Prostate gland (tissue), 2 donors: ENCODE measurements at regions not wholly inside any gene's neighbourhood (a gene's known extent, or its start where the extent isn't known, plus 50 kb on each side); places are given as distances from the start of the nearest gene placed in this dataset.

Experiments used
- DNase-seq: peaks from one replicate; pipeline ENCODE4 v3.0.0-alpha.2; 2019; ENCODE audit warnings: low spot score
- H3K27ac ChIP-seq, 2 donors: fragments of 200-600 bp; sonication (generic); 2 replicates each; pipeline ENCODE4 v1.5.1; 2017 to 2019
- H3K27me3 ChIP-seq: fragments of 200-600 bp; sonication (generic); replicated peaks from 2 replicates; pipeline ENCODE4 v1.5.1; 2019; ENCODE audit not compliant: insufficient read depth
- H3K36me3 ChIP-seq, 2 donors: fragments of 200-600 bp; sonication (generic); 1 replicate in 1 of 2; 2 replicates in 1 of 2; pipeline versions ENCODE4 v1.5.1 to v1.8.1; 2017 to 2019
- H3K4me1 ChIP-seq: fragments of 200-600 bp; sonication (generic); replicated peaks from 2 replicates; pipeline ENCODE4 v1.5.1; 2019
- H3K4me3 ChIP-seq, 2 donors: fragments of 200-600 bp; sonication (generic); 2 replicates each; pipeline ENCODE4 v1.5.1; 2017 to 2019
- H3K9me3 ChIP-seq: fragments of 200-600 bp; sonication (generic); 2 replicates; pipeline ENCODE4 v1.5.1; 2017
- POLR2A ChIP-seq: fragments of 450-650 bp; IDR thresholded peaks from one replicate; pipeline ENCODE4 v1.6.1; 2016; ENCODE audit warnings: antibody characterized with exemption, mild to moderate bottlenecking
- POLR2AphosphoS5 ChIP-seq: sonication (generic); formaldehyde crosslinking; IDR thresholded peaks from one replicate; pipeline ENCODE4 v1.6.1; 2017; ENCODE audit warnings: antibody characterized with exemption
- WGBS: methylation state at CpG from one replicate; pipeline ENCODE4 v1.1.5; 2018; 5-methylcytosine and 5-hydroxymethylcytosine counted together
- intact Hi-C: fragments of 100-400 bp; cut with DNase I; formaldehyde crosslinking; loops from one replicate; pipeline ENCODE4 v1.14.2; 2022
- TF ChIP-seq, protein P1 (sequence below), 4 experiments: fragments of 200-600 bp in 2 of 4; fragments of 450-650 bp in 2 of 4; sonication (generic) in 2 of 4; IDR thresholded peaks; 1 replicate in 3 of 4; 2 replicates in 1 of 4; pipeline ENCODE4 v1.5.1; 2016 to 2019; ENCODE audit warnings: antibody characterized with exemption in 4 of 4, mild to moderate bottlenecking in 2 of 4, moderate library complexity in 2 of 4

DNA sequence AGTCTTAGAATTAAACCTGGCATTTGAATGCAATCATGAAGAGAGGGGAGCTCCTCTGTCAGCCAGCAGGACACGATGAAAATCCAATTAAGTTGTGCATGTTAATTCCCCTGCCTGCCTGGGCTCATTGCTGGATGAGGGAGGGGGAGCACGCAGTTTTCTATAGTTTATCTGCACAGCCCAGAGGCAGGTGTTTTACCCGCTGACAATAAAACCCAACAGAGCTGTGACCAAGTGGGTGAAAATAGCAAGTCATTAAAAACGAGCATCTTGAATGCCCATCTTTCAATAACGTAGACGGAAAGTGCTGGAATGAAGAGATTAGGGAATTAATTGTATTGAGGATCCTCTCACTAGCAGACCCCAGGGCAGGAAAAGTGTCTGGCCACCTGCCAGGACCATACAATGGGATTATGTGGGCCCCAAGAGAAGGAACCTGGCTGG, 100.1 kb upstream of the FAM20C start:
- intact Hi-C loops, result no loop called here

DNA sequence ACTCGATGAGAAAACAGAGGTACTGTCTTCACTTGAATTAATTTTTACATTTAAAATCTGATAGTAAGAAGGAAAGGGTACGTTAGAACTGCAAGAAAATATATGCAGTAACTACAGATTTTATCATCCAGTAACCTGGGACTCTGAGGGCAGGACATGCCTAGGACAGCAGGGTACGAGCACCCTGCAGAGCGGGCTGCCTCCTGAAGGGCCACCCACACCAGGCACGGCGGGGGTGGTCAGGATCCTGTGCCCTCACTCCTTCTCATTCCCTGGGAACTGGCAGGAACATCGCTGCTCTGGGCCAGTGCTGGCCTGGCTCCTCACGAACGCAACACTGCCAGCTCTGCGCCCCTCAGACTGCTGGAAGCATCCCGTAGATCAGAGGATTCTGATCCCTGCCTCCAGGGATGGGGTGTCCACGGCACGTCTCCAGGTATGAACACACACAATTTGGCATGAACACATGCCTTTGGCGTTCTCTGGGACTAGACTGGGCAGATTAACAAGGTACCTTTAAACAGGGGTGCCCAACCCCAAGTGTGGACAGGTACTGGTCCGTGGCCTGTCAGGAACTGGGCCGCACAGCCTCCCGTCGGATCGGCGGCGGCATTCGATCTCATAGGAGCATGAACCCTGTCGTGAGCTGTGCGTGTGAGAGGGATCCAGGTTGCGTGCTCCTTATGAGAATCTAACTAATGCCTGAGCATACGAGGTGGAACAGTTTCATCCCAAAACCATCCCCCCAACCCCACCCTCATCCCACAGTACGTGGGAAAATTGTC, 99.3 kb upstream of the FAM20C start:
- 58% methylated on average over 27 of the region's 27 CpGs for WGBS
- TF ChIP-seq POLR2AphosphoS5, result no peak
- TF ChIP-seq POLR2A, result no peak
- TF ChIP-seq, protein P1, sequence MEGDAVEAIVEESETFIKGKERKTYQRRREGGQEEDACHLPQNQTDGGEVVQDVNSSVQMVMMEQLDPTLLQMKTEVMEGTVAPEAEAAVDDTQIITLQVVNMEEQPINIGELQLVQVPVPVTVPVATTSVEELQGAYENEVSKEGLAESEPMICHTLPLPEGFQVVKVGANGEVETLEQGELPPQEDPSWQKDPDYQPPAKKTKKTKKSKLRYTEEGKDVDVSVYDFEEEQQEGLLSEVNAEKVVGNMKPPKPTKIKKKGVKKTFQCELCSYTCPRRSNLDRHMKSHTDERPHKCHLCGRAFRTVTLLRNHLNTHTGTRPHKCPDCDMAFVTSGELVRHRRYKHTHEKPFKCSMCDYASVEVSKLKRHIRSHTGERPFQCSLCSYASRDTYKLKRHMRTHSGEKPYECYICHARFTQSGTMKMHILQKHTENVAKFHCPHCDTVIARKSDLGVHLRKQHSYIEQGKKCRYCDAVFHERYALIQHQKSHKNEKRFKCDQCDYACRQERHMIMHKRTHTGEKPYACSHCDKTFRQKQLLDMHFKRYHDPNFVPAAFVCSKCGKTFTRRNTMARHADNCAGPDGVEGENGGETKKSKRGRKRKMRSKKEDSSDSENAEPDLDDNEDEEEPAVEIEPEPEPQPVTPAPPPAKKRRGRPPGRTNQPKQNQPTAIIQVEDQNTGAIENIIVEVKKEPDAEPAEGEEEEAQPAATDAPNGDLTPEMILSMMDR (IDR thresholded peaks at IDR 0.05), result no peak
- no peak overlapping the region for H3K4me3 ChIP-seq

More for the DNA sequence above, 100.1 kb upstream of the FAM20C start:
- Histone ChIP-seq H3K27ac (no peak overlapping the region), H3K9me3 (no peaks in the 10 kb centered on the region), H3K36me3 (no peaks in the 10 kb centered on the region), H3K4me3 (no peak overlapping the region), H3K27me3 (no peaks in the 10 kb centered on the region), H3K4me1 (no peaks in the 10 kb centered on the region)
- DNase-seq, result no peak
- TF ChIP-seq, protein P1 (IDR thresholded peaks at IDR 0.05), result no peak
- TF ChIP-seq POLR2AphosphoS5, result no peak
- no peak for TF ChIP-seq POLR2A
- 47% methylated on average over 6 of the region's 6 CpGs for WGBS

DNA sequence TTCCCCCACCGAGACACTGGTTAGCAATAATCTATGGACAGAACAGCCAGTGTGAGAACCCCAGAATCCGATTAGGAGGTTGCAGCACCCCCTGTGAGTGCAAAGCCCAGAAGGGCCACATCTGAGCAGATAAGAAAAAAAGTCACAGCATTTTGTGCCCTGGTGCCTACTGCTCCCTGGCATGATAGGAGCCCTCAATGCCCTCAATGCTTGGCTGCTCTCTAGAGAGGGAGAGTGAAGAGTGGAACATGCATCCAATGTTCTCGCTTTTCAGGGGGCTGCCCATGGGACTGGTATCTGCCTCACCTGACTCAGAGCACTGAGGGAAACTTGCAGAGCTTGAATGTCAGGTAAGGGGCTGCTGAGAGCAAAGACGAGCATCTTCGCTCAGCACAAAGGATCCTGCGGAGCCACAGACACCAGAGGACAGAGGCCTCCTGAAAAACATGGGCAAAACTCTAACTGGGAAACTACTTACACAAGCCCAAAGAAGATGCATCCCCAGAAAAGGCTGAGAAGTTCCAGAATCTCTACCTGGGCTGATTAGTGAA, 98.0 kb upstream of the FAM20C start:
- no peaks in the 10 kb centered on the region for H3K27me3 ChIP-seq
- no peak for TF ChIP-seq POLR2AphosphoS5
- TF ChIP-seq, protein P1 (IDR thresholded peaks at IDR 0.05), result no peak
- DNase-seq, result no peak
- H3K9me3 ChIP-seq, result no peaks in the 10 kb centered on the region
- intact Hi-C loops, result no loop called here
- 97% methylated on average over 6 of the region's 6 CpGs for WGBS
- H3K4me1 ChIP-seq, result no peaks in the 10 kb centered on the region
- no peaks in the 10 kb centered on the region for H3K36me3 ChIP-seq
- H3K4me3 ChIP-seq, result no peak overlapping the region
- no peak overlapping the region for H3K27ac ChIP-seq

More for the DNA sequence above, 99.3 kb upstream of the FAM20C start:
- Histone ChIP-seq H3K36me3 (no peaks in the 10 kb centered on the region), H3K9me3 (no peaks in the 10 kb centered on the region), H3K27me3 (no peaks in the 10 kb centered on the region), H3K27ac (no peak overlapping the region), H3K4me1 (no peaks in the 10 kb centered on the region)
- intact Hi-C loops, result no loop called here
- no peak for DNase-seq

DNA sequence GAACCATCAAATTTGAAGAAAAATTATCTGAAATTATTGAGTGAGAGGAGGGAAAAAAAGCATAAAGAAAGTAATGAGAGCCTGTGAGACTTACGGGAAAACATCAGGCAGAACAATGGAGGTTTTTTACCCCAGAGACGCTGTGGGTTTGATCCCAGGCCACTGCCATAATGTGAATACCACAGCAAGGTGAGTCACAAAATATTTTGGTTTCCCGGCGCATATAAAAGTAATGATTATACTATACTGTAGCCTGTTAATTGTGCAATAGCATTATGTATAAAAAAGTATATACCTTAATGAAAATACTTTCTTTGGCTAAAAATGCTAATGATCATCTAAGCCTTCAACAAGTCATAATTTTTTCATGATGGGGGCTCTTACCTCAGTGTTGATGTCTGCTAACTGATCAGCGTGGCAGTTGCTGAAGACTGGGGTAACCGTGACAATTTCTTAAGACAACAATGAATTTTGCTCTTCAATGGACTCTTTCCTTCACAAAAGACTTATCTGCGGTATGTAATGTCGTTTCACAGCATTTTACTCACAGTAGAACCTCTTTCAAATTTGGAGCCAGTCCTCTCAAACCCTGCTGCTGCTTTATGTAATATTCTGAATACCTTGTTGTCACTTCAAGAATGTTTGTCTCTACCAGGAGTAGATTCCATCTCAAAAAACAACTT, 97.0 kb upstream of the FAM20C start:
- intact Hi-C loops, result no loop called here
- WGBS, result 88% methylated on average over 8 of the region's 8 CpGs

More for the DNA sequence above, 97.0 kb upstream of the FAM20C start:
- no peaks in the 10 kb centered on the region for H3K27me3 ChIP-seq
- no peak for DNase-seq
- H3K36me3 ChIP-seq, result no peaks in the 10 kb centered on the region
- TF ChIP-seq, protein P1 (IDR thresholded peaks at IDR 0.05), result no peak
- no peak for TF ChIP-seq POLR2A
- no peaks in the 10 kb centered on the region for H3K9me3 ChIP-seq
- H3K4me3 ChIP-seq, result no peak overlapping the region
- no peak overlapping the region for H3K27ac ChIP-seq
- no peaks in the 10 kb centered on the region for H3K4me1 ChIP-seq
